Coronary artery (tissue), 2 donors: ENCODE measurements at regions not wholly inside any gene's neighbourhood (a gene's known extent, or its start where the extent isn't known, plus 50 kb on each side); places are given as distances from the start of the nearest gene placed in this dataset.

ENCODE experiments used
- DNase-seq: peaks from one replicate; pipeline ENCODE4 v3.0.0-alpha.2; 2017; ENCODE audit warnings: low spot score
- H3K27ac ChIP-seq, 2 donors: fragments of 200-600 bp; sonication (generic); one replicate each; pipeline ENCODE4 v1.5.1; 2016 to 2019
- H3K4me3 ChIP-seq: fragments of 200-600 bp; sonication (generic); 2 replicates; pipeline ENCODE4 v1.5.1; 2016; ENCODE audit warnings: mild to moderate bottlenecking, moderate library complexity
- TF ChIP-seq, protein P1 (sequence below): fragments of 200-600 bp; sonication (generic); IDR thresholded peaks from one replicate; pipeline ENCODE4 v1.5.1; 2019; ENCODE audit warnings: antibody characterized with exemption

DNA sequence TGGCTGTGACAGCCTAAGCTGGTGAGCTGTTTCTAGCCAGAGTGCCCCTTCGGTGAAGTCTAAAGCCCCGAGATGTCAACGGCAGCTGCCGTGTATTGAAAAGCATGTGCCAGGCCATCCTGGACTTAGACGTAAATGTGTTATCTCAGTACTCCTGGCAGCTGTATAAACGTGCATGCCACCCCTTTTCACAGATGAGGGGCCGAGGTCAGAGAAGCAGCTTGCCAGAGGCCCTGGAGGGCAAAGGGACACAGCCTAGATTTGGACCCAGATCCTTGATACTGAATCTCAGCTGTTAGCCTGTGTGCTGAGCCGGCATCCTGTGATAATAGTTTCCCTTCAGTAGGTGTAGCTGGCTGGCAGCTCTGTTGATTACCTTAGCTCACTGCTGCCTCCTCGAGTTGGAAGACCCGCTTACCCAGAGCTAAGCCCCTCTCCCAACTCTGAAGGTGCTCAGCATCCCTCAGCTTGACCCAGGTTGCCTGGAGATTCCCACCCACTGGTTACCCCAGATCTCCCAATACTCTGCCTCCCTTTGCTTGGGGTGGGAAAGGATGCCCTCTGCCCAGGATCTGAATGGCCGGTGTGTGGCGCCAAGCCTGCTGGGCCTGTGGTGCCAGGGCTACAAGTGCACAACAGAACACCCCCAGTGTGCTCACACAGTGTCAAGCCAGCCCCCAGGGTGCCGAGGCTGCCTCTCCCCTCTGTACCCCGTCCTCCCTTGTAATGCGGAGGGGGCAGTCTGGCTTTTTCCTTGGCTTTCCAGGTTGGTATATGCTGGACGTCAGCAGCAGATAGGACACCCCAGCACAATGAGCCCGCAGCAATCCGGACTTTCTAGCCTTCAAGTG, 59.8 kb upstream of the WNT7B start:
- peak overlapping the region; percentile 90 for H3K4me3 ChIP-seq
- TF ChIP-seq, protein P1, sequence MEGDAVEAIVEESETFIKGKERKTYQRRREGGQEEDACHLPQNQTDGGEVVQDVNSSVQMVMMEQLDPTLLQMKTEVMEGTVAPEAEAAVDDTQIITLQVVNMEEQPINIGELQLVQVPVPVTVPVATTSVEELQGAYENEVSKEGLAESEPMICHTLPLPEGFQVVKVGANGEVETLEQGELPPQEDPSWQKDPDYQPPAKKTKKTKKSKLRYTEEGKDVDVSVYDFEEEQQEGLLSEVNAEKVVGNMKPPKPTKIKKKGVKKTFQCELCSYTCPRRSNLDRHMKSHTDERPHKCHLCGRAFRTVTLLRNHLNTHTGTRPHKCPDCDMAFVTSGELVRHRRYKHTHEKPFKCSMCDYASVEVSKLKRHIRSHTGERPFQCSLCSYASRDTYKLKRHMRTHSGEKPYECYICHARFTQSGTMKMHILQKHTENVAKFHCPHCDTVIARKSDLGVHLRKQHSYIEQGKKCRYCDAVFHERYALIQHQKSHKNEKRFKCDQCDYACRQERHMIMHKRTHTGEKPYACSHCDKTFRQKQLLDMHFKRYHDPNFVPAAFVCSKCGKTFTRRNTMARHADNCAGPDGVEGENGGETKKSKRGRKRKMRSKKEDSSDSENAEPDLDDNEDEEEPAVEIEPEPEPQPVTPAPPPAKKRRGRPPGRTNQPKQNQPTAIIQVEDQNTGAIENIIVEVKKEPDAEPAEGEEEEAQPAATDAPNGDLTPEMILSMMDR = no peak
- peak overlapping the region; percentile 91 to 98 for H3K27ac ChIP-seq
- DNase-seq = peak; percentile 79

DNA sequence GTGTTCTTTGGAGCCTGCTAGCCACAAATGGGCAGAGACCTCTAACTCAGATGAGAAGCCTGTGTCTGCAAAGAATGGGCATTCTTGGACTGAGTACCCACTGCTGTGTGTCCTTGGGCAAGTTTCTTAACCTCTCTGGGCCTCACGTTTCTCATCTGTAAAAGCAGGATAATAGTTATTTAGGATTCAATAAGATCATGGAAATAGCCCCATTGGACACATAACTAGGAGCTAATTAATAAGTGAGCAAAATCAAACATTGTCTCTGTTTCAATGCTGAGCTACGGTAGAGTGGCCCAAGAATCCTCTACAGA, 61.2 kb upstream of the WNT7B start:
- Histone ChIP-seq H3K4me3 (no peak overlapping the region), H3K27ac (no peak overlapping the region)

DNA sequence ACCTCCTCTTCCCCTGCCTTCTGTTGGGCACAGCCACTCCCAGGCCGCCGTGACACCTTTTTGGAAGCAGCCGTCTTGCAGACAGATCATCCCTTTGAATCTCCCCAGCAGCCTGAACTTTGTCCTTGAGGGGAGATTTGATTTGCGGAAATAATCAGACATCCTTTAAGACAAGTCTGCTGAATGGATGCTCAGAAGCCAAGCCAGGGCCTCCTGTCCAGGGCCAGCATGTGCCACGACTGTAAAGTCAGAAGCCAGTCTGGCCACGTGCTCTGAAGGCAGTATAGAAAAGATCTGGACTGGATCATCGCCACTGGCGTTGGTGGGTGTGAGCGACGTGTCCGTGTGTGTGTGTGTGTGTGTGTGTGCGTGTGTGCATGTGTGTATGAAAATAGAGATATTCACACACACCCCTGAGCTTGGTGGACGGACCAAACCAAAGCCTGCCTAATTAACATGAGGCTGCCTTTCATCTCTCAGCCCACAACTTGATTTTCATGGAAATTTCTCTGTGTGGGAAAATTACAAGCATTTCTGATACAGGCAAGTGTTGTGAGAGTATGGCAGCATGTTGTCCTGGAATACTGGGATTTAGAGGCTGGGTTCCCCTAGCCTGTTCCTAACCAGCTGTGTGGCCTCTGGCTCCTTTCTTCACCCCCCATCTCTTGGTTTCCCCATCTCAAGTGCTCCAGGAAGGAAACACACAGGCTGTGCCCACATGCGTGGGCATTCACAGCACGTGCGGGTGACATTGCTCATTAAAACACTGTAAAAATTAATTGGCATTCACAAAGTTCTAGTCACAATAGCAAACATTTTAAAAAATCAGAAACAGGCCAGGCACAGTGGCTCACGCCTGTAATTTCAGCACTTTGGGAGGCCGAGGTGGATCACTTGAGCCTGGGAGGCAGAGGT, 61.8 kb upstream of the WNT7B start:
- TF ChIP-seq, protein P1 = no peak
- no peak overlapping the region for H3K27ac ChIP-seq
- no peak overlapping the region for H3K4me3 ChIP-seq
- peak; percentile 70 for DNase-seq

More for the DNA sequence above, 61.2 kb upstream of the WNT7B start:
- TF ChIP-seq, protein P1 = no peak
- no peak for DNase-seq

DNA sequence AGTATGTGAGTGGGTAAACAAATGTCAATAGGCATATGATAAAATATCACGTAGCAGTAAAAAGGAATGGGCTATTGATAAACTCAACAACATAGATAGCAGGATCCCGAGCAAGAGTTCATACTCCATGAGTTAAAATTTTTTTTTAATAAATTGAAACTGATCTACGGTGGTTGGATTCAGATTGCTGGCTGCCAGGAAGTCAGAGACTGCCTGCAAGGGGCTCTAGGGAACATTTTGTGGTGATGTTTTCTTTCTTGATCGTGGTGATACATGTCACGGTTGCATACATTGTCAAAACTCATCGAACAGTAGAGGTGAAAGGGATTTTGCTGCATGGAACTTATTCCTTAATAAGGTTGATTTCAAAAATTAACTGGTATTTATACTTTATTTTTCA, 62.6 kb upstream of the WNT7B start:
- no peak overlapping the region for H3K4me3 ChIP-seq
- TF ChIP-seq, protein P1 = no peak
- H3K27ac ChIP-seq = no peak overlapping the region
- no peak for DNase-seq

GRCh38 chr22:46040471-46041465, 63.8 kb upstream of the WNT7B start:
- TF ChIP-seq, protein P1 = no peak
- H3K27ac ChIP-seq = peak overlapping the region in 1 of 2 donors; percentile 33
- peak; percentile 69 for DNase-seq
- no peak overlapping the region for H3K4me3 ChIP-seq

GRCh38 chr22:46041642-46042041, 64.7 kb upstream of the WNT7B start:
- no peak overlapping the region for H3K4me3 ChIP-seq
- H3K27ac ChIP-seq = peak overlapping the region in 1 of 2 donors; percentile 31
- peak; percentile 60 for DNase-seq
- TF ChIP-seq, protein P1 = no peak
